ENCODE measurements at regions not wholly inside any gene's neighbourhood (a gene's known extent, or its start where the extent isn't known, plus 50 kb on each side); places are given as distances from the start of the nearest gene placed in this dataset.
"Not testable (repeated sequence)": the region's sequence is repeated elsewhere in the genome, so short reads cannot be mapped to it uniquely, and the experiment has no call there.

DNA sequence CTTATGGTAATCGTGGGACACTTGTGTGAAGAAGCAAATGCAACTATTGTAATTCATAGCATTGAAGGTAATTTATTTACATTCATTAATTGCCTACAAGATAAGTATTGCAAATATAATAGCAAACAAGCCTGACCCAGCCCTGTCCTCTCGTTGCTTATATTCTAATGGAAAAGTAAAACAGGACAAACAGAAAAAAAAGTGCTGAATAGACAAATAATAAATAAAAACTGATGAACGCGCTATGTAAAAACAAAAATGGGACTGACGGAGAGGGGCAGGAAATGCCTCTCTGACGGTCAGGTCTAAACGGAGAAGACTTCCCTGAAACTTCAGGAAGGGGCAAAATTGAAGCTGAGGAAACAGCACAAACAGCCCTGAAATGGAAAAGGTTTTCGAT, 284.9 kb upstream of the FRG1 start:
- TF ChIP-seq, protein P1, sequence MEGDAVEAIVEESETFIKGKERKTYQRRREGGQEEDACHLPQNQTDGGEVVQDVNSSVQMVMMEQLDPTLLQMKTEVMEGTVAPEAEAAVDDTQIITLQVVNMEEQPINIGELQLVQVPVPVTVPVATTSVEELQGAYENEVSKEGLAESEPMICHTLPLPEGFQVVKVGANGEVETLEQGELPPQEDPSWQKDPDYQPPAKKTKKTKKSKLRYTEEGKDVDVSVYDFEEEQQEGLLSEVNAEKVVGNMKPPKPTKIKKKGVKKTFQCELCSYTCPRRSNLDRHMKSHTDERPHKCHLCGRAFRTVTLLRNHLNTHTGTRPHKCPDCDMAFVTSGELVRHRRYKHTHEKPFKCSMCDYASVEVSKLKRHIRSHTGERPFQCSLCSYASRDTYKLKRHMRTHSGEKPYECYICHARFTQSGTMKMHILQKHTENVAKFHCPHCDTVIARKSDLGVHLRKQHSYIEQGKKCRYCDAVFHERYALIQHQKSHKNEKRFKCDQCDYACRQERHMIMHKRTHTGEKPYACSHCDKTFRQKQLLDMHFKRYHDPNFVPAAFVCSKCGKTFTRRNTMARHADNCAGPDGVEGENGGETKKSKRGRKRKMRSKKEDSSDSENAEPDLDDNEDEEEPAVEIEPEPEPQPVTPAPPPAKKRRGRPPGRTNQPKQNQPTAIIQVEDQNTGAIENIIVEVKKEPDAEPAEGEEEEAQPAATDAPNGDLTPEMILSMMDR (IDR thresholded peaks at IDR 0.05), result not testable (repeated sequence)
- not testable (repeated sequence) for TF ChIP-seq POLR2AphosphoS5 (IDR thresholded peaks at IDR 0.05; ENCODE audit: insufficient read depth in 1 of 2, low read depth in 1 of 2); POLR2A (IDR thresholded peaks at IDR 0.05)
